ENCODE measurements at regions not wholly inside any gene's neighbourhood (a gene's known extent, or its start where the extent isn't known, plus 50 kb on each side); places are given as distances from the start of the nearest gene placed in this dataset.
"Not testable (repeated sequence)": the region's sequence is repeated elsewhere in the genome, so short reads cannot be mapped to it uniquely, and the experiment has no call there.

DNA sequence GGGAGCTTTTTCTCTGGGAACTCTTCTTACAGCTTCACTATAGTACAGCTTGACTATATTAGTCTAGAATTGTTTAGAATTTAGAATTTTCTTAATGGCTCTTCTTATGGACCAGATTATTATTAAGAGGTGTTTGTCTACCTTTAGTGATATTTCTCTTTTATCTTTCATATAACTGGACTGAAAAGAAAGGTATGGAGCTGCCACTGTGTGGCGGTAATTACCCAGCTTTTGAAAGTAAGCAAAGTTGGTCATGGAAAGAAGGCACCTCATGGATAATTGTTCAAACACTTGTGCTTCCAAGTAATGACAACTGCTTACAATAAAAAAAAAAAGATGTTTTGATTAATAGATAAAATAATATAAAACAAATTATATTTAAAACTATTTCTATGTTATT is 1112.5 kb downstream of the TECRL start:
- no peak for DNase-seq (ENCODE audit: low read depth in 2 of 2)

DNA sequence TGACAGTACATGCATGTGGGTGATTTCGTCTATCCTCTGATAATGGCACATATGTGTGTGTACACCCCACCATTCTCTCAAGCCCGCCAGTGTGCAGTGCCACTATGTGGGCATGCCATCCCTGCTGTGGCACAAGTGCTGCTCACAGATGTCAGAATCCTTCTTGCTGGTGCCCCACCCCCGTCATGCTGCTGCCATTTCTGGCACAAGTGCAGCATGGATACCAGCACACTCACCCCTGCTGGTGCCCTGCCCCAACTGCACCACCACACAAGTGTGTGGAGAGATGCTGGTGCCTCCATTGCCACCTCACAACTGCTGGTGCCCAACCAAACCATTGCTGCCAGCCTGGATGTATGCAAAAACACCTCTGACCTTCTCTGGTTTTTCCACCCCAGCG is 1133.8 kb downstream of the TECRL start:
- DNase-seq (ENCODE audit: low read depth in 2 of 2) = no peak

DNA sequence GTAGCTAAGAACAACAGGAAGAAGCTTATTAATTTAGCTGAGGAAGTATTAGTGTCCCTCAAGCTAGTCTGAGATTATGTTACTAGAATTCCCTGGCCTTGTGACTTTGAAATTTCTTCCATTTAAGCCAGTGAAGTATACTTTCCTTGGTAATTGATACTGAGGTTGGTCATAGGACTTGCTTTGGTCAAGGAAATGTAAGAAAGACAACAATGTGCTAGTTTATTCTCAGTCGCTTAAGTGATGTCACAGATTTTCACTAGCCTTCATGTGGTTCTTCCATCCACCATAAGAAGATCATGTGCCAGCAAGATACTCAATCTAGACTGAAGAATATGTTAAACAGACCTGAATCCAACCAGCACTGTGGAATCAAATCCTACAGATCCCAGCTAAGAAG is 1140.1 kb downstream of the TECRL start:
- no peak for DNase-seq (ENCODE audit: low read depth in 2 of 2)

DNA sequence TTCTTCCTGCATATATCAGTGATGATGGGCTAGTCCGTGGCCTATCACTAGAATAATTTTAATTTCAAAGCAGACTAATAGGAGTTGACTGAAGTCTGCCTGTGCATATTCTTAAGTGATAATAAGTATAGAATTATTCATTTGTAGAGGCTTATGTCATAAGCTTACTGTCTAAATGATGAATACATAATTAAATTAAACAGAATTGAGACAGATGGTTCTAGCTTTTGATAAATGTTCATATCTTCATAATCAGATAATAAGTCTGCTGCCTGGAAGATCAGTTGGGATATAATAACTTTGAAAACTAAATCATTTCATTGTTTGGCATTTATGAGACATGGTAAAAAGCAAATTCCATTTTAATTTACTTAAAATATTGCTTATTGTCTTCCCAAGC is 1175.6 kb downstream of the TECRL start:
- no peak for DNase-seq (ENCODE audit: low read depth in 2 of 2)

DNA sequence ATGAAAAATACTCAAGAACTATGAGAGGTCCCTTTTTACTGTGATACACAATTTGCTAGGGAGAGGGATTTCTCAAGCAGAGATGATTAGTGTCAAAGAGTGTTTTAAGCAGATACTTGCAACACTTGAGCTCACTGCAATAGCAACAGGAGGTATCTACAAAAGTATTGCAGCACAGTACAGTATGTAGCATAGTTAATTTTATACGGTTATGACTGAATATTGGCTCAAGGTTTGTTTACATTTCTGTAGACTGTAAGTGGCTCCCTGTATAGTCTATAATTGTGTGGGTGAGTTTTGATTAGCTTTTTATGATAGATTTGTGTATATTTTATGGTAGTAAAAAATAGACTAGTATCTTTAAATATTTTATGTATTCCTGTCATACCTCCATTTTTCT is 1177.2 kb downstream of the TECRL start:
- DNase-seq (ENCODE audit: low read depth in 2 of 2) = no peak

DNA sequence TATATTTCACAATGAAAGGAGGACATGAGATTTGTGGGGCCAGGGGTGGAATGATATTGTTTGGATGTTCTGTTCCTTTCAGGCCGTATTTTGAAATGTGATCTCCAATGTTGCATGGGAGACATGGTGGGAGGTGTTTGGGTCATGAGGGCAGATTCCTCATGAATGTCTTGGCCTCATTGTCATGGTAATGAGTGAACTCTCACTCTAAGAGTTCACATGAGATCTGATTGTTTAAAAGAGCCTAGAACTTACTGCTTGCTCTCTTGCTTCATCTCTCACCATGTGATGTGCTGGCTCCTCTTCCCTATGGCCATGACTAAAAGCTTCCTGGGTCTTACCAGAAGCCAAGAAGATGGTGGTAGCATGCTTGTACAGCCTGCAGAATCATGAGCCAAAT is 1183.0 kb downstream of the TECRL start:
- no peak for DNase-seq (ENCODE audit: low read depth in 2 of 2)

DNA sequence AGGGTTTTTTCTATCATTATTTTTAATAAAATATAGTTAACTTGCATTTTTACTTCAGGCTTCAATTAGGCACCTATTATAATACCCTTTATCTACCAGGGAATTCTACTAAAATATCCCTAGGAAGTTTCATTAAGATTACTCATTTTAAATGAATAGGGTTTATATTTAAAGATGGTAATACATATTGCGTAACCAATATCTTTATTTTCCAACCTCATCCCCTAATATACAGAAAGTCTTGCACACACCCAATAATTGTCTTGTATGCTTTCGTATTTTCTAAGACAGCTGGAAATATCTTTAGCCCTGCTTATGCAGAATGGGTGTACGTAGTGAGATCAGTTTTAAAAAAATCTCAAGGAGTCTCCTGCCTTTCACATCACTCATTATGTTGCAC is 1186.8 kb downstream of the TECRL start:
- no peak for DNase-seq (ENCODE audit: low read depth in 2 of 2)

DNA sequence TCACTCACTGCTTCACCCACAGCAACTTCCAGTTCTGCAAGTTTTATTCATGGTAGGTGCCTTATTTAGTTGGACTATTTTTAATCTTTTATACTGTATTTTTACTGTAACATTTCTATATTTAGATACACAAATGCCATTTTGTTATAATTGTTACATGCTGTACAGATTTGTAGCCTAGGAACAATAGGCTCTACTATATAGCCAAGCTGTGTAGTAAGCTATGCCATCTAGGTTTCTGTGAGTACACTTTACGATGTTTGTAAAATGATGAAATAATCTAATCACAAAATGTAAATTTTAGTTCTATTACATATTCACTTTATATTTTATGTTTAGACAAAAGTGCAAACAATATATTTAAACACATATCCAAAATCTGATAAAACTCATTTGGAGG is 1187.8 kb downstream of the TECRL start:
- no peak for DNase-seq (ENCODE audit: low read depth in 2 of 2)

DNA sequence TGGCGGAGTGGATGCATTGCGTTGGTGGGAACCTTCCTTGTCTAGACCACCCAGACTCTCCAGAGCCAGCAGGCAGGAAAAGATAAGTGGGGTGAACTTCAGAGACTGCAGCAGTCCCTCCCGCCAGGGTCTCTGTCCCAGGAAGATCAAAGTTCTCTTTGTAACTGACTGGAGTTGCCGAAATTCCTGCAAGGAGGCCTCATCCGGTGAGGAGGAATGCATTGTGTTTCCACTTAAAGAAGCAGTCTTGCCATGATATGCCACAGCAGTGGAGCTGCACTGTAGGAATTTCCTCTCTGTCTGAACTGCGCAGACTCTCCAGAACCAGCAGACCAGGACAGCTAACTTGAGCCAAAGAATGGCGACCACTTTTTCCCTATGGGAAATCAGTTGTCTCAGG is 1190.4 kb downstream of the TECRL start:
- DNase-seq (ENCODE audit: low read depth in 2 of 2) = no peak

DNA sequence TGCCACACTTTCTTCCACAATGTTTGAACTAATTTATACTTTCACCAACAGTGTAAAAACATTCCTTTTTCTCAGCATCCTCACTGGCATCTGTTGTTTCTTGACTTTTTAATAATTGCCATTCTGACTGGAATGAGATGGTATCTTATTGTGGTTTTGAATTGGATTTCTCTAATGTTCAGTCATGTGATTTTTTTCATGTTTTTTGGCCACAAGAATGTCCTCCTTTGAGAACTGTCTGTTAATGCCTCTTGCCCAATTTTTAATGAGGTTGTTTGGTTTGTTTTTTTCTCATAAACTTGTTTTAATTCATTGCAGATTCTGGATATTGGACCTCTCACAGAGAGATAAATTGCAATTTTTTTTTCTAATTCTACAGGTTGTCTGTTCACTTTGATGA is 1195.2 kb downstream of the TECRL start:
- DNase-seq (ENCODE audit: low read depth in 2 of 2) = no peak

DNA sequence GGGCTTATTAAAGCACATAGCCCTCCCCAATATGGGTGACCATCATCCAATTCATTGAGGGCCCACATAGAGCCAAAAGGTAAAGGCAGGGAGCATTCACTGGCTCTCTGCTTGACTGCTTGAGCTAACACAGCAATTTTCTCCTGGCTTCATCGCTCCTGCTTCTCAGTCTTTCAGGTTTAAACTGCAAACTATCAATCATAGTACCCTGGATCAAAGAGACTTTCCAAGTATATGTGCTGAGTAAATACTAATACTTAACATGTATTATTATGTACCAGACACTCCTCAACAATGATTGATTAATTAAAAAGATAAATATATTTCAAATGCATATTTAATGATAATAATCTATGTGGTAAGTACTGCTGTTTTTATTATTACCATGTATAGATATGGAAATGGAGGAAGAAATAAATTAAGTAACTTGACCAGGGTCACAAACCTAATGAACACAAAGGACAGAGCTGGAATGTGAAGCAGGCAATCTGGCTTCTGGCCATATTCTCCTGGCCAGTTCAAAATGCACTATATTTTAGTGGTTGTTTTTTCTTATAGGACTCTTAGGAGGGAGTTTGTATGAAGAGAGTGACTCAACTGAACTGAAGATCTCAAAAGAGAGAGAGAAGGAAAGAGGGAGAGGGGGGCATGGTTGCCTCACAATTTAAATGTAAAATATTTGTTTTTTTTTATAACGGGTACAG is 1197.3 kb downstream of the TECRL start:
- DNase-seq (ENCODE audit: low read depth in 2 of 2) = no peak

DNA sequence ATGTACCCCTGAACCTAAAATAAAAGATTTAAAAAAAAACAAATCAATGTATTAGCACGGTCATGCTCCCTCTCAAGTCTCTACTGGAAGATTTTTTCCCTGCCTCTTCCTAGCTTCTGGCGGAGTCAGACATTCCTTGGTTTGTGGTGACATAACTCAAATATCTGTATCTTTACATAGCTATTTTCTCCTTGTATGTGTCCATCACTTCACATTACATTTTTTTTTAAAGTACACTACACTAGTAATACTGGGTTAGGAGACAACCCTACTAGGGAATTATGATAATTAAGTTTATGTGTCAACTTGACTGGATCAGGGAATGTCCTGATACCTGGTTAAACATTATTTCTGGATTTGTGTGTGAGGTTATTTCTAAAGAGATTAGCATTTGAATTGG is 1197.9 kb downstream of the TECRL start:
- DNase-seq (ENCODE audit: low read depth in 2 of 2) = no peak

DNA sequence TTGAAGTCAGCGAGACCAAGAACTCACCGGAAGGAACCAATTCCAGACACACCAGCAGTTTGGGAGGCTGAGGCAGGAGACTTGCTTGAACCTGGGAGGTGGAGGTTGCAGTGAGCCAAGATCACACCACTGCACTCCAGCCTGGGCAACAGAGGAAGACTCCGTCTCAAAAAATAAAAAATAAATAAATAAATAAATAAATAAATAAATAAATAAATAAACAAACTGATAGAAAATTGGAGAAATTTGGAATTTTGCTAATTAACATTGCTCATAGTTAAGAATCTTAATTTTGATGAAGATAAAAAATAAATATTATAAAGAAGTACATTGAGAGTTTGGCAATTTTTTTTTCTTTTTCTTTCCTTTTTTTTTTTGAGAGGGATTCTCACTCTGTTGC is 1216.2 kb downstream of the TECRL start:
- not testable (repeated sequence) for DNase-seq (ENCODE audit: low read depth in 2 of 2)

DNA sequence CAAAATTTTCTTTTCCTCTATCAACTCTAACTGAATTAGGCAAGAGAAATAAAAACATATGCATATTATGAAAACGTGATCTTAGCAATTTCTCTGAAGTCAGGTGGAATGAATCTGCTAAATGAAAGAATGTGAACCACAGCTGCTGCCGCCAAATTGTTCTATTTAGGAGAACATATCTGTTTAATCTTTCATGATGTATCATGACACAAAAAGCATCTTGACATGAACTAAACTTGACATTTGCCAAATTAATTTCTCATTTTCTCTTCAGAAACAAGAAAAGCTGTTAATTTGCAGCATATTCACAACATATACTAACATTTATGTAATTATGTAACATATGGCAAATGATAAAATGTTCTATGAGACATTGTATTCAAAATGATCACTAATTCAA is 1237.9 kb downstream of the TECRL start:
- no peak for DNase-seq (ENCODE audit: low read depth in 2 of 2)

DNA sequence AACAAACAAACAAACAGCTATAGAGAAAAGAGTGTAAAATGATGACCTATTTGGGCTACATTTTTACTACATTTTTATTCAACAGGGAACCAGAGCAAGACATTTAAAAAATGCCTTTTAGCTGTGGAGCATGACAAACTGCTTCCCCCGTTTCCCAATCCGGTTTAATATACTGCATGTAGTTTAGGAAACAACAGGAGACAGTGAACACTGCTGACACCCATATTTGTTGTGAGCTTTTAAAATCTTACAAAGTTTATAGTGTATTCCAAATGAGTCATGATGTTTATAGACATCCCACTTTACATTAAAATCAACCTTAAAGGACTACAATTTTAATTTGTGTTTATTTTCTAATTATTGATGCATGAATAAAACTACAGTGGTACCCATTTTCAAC is 1238.3 kb downstream of the TECRL start:
- DNase-seq (ENCODE audit: low read depth in 2 of 2) = no peak

DNA sequence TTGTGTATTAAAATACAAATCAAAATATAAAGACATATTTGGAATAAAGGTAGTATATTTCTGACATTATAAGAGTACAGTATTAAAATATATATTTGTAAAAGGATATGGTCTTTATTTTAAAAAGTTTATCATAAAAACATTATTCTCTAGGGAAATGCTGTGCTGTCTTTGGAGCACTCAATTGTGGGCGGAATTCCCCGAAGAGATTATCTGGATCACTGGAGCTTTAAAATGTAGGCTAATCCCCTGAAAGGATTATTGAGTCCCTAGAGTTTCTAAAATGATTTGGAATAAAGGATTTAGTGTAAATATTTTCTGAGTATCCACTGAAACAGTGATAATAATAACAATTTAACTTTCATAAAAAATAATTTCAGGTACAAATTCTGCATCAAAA is 1239.4 kb downstream of the TECRL start:
- DNase-seq (ENCODE audit: low read depth in 2 of 2) = no peak

DNA sequence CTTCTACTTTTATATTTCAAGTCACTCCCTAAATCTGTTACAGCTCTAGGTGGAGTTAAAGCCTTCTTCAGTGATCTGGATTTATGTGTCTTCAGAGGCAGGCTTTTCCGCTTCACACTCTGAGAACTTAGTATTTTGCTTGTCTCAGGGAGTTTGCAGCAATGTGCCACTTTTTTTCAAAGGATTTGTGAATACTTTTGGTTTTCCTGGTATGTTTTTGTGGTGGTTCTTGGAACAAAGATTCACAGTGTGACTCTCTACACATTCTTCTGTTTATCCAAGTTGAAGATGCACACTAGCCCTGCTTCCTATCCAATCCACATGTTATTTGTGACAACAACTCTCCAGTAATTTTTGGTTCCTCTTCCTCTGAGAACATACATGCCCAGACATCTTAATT is 1253.7 kb downstream of the TECRL start:
- no peak for DNase-seq (ENCODE audit: low read depth in 2 of 2)

DNA sequence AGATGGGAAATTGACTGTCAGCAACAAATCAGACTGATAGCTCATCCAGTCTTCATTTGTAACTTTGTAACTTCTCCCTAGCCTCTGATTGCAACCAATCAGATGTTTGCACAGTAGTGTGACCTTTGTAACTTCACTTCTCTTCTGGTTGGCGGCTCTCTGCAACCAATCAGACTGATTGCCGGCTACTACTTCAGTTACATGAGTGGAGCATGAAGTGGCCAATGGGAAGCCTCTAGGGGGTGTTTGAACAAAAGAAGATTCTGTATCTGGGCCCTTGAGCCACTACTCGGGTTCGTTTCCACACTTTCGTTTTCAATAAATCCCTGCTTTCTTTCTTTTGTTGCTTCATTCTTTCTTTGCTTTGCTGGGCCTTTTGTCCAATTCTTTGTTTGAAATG is 1285.8 kb downstream of the TECRL start:
- DNase-seq (ENCODE audit: low read depth in 2 of 2) = no peak

DNA sequence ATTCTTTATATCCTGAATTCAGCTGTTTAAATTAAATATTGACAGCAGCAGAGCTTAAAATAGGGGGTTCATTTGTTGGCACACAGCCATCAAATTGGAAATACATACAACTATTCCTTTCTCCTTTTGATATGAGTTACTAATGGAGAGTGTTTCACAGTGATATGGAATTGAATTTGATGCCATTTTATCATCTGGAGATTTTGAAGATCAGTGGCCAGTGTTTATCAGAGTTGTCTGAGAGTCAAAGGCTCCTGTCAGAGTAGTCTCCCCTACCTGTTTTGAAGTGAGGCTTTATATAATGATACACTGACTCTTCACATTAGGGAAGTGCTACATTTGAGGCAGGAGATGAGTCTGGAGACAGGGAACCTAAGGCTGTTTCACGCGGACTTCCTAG is 1286.3 kb downstream of the TECRL start:
- DNase-seq (ENCODE audit: low read depth in 2 of 2) = no peak

DNA sequence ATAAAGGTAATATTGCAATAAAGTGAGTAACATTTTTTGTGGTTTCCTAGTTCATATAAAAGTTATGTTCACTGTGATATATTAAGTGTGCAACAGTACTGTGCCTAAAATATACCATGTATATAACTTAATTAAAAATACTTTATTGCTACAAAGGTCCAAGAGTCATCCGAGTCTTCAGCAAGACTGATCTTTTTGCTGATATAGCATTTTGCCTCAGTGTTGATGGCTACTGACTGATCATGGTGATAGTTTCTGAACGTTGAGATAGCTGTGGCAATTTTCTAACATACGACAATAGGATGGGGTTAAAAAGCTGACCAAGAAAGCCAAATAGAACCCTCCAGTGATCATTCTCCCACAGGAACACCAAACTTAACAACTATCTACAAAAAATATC is 1302.7 kb downstream of the TECRL start:
- no peak for DNase-seq (ENCODE audit: low read depth in 2 of 2)

DNA sequence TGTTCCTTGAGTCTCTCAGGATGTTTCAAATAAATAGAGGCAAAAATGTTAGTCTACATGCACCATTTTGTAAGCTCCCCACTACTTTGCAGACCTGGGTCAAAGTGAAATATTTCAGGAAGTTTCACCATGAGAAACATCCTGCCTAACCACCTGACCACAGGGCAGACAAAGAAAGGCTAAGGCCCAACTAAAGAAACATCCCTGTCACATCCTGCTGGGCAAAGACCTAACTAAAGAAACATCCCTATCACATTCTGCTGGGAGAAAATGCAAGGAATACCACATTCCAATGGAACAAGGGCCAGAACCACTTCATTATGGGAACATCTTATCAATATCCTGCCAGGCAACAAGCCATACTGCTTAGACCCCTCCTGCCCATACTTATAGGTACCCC is 1303.4 kb downstream of the TECRL start:
- DNase-seq (ENCODE audit: low read depth in 2 of 2) = no peak

DNA sequence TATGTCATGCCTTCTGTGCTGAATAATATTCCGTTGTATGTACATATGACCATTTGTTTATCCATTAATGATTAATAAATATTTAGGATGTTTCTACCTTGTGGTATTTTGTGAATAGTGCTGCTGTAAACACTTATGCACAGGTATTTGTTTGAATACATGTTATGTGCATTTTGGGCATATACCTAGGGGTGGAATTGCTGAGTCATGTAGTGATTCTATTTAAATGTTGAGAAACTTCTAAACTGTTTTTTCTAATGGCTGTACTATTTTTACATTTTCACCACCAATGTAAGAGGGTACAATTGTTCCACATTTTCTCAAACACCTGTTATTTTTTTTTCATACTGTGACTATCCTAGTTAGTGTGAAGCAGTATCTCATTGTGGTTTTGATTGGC is 1318.6 kb downstream of the TECRL start:
- DNase-seq (ENCODE audit: low read depth in 2 of 2) = no peak

DNA sequence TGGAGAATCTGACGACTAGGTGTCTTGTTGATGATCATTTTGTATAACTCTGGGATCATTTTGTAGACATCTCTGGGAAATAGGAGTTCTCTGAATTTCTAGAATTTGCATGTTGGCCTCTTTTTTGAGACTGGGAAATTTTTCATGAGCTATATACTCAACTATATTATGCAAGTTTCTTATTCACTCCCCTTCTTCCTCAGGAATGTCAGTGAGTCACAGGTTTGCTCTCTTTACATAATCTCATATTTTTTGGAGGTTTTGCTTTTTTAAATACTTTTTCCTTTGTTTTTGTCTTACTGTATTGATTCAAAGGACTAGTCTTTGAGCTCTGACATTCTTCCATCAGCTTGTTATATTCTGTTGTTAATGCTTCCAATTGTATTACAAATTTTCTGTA is 1324.2 kb downstream of the TECRL start:
- DNase-seq (ENCODE audit: low read depth in 2 of 2) = no peak

DNA sequence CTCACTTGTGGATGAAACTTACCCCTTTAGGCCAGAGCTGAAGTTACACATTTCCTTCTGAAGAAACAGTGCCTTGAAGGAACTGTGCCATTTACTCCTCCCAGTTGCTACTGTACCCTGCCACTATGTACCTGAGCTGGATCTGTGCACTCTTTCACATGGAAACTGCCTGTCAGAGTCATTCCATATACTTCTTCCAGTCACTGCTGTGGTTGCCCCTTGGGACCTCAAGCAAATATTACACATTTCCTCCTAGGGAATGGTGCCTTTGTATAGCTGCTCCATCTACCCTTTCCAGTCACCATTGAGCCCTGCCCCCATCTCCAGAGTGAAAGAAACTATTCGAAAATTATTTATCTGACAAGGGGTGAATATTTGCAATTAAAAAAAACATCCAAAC is 1328.3 kb downstream of the TECRL start:
- DNase-seq (ENCODE audit: low read depth in 2 of 2) = no peak

DNA sequence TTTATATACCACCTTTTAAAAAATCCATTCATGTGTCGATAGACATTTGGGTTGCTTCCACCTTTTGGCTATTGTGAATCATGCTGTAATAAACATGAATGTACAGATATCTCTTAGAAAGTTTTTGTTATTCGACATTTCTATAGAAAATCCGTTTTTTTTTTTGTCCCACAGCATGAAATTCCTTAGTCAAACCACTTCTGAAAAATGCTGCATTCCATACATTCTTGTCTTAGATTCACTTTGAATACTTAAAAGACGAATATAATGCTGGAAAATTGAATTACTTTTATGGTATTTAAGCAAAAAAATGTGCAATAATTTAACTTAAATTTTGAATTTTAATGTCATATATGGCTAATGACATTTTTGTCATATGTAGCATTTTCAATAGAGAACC is 1345.5 kb downstream of the TECRL start:
- DNase-seq (ENCODE audit: low read depth in 2 of 2) = no peak
